Medulla oblongata (tissue), 1 donor: ENCODE measurements at regions not wholly inside any gene's neighbourhood (a gene's known extent, or its start where the extent isn't known, plus 50 kb on each side); places are given as distances from the start of the nearest gene placed in this dataset.

Experiments used
- DNase-seq: peaks from one replicate; pipeline ENCODE4 v3.0.0-alpha.2; 2015; ENCODE audit errors: extremely low spot score

GRCh38 chr5:67416133-67416937 is 219.7 kb upstream of the CD180 start:
- no peak for DNase-seq

- DNase-seq = no peak
Observed at GRCh38 chr5:67414712-67415111, 218.1 kb upstream of the CD180 start.

- DNase-seq = no peak
Observed at GRCh38 chr5:67413721-67414120, 217.1 kb upstream of the CD180 start.

- no peak for DNase-seq
Observed at GRCh38 chr5:67409126-67409777, 212.7 kb upstream of the CD180 start.

- no peak for DNase-seq
Observed at GRCh38 chr5:67407979-67408378, 211.4 kb upstream of the CD180 start.

GRCh38 chr5:67405755-67406154 is 209.2 kb upstream of the CD180 start:
- DNase-seq = no peak

GRCh38 chr5:67405101-67405364 is 208.4 kb upstream of the CD180 start:
- DNase-seq = no peak

- DNase-seq = no peak
Observed at GRCh38 chr5:67404256-67405100, 207.9 kb upstream of the CD180 start.

GRCh38 chr5:67402526-67402925 is 205.9 kb upstream of the CD180 start:
- no peak for DNase-seq

GRCh38 chr5:67401172-67401571 is 204.6 kb upstream of the CD180 start:
- DNase-seq = no peak

GRCh38 chr5:67400752-67401151 is 204.2 kb upstream of the CD180 start:
- no peak for DNase-seq

- peak; percentile 74 for DNase-seq
Observed at GRCh38 chr5:67395790-67396418, 199.3 kb upstream of the CD180 start.

- no peak for DNase-seq
Observed at GRCh38 chr5:67393211-67393610, 196.6 kb upstream of the CD180 start.

- DNase-seq = no peak
Observed at GRCh38 chr5:67390935-67391334, 194.3 kb upstream of the CD180 start.

GRCh38 chr5:67383451-67383850 is 186.9 kb upstream of the CD180 start:
- no peak for DNase-seq

- DNase-seq = no peak
Observed at GRCh38 chr5:67381236-67381880, 184.8 kb upstream of the CD180 start.

GRCh38 chr5:67380431-67380830 is 183.8 kb upstream of the CD180 start:
- no peak for DNase-seq

GRCh38 chr5:67379753-67380152 is 183.2 kb upstream of the CD180 start:
- DNase-seq = no peak

GRCh38 chr5:67378256-67378655 is 181.7 kb upstream of the CD180 start:
- DNase-seq = no peak

- DNase-seq = peak; percentile 26
Observed at GRCh38 chr5:67377631-67378030, 181.0 kb upstream of the CD180 start.

- DNase-seq = no peak
Observed at GRCh38 chr5:67375606-67376005, 179.0 kb upstream of the CD180 start.

- DNase-seq = no peak
Observed at GRCh38 chr5:67374378-67374777, 177.8 kb upstream of the CD180 start.
